ENCODE measurements at regions not wholly inside any gene's neighbourhood (a gene's known extent, or its start where the extent isn't known, plus 50 kb on each side); places are given as distances from the start of the nearest gene placed in this dataset.

- TF ChIP-seq GABPA (IDR thresholded peaks at IDR 0.05; ENCODE audit: low read depth) (no peak), CTCF (IDR thresholded peaks at IDR 0.05; ENCODE audit: insufficient read depth, low read length) (no peak), POLR2AphosphoS5 (IDR thresholded peaks at IDR 0.05; ENCODE audit: low read depth) (no peak)
Observed at GRCh38 chr4:107366900-107367299, 330.8 kb upstream of the DKK2 start.
